H1 (cell line): ENCODE measurements at regions not wholly inside any gene's neighbourhood (a gene's known extent, or its start where the extent isn't known, plus 50 kb on each side); places are given as distances from the start of the nearest gene placed in this dataset.

ENCODE experiments used
- CTBP2 ChIP-seq: IDR thresholded peaks from 2 replicates; pipeline ENCODE4 v1.7.0; 2011; ENCODE audit warnings: borderline replicate concordance, mild to moderate bottlenecking, moderate library complexity, mixed read lengths, low read length; ENCODE audit not compliant: insufficient read depth, insufficient read length
- SAP30 ChIP-seq: fragments of 300-600 bp; sonication (generic); IDR thresholded peaks from 2 replicates; pipeline ENCODE4 v1.7.1; 2012; ENCODE audit warnings: low read length, moderate library complexity, mild to moderate bottlenecking, inconsistent platforms; ENCODE audit not compliant: insufficient read depth, insufficient replicate concordance
- SIX5 ChIP-seq: IDR thresholded peaks from 2 replicates; pipeline ENCODE4 v1.6.1; 2011; ENCODE audit warnings: mild to moderate bottlenecking, low read depth, low read length
- SUZ12 ChIP-seq: fragments of 200-600 bp; sonication (generic); IDR thresholded peaks from 2 replicates; pipeline ENCODE4 v1.6.1; 2012; ENCODE audit warnings: mild to moderate bottlenecking, inconsistent platforms, low read length, moderate library complexity, mixed read lengths
- TEAD4 ChIP-seq: IDR thresholded peaks from 2 replicates; pipeline ENCODE4 v1.6.1; 2012; ENCODE audit warnings: low read depth, low read length, inconsistent platforms, mixed read lengths

DNA sequence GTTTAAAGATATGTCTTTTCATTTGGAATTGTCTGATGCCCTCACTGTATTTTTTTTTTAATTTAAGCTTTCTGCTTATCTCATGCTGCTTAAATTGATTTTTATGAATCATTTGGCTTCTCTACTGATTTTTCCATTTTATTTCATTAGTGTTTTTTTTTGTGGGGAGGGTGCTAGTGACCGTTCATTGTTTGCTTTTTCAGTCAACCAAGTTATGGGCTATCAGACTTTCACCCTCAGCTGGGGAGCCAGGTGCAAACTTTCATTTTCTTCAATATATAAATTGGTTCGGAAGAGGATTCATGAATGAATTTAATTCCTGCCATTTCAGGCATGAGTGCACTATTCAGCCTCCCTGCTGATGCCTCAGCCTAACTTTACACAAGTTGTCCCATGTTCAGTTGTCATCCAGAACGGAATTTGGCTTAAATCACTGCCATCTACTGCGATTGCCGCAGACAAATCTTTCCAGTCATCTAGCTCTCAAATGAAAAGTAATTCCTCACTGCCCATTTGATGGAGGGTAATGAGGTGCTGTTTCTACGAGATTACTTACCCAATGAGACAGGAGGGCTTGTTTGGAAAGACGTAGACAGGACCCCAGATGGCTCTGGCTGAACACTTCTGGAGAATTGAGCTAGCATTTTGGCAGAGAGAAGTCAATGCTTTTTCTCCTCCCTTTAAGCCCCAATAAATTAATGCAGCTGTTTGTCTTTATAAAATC, 89.9 kb upstream of the RORA start (continued):
- TF ChIP-seq SUZ12: no peak
- TF ChIP-seq SAP30: no peak
- no peak for TF ChIP-seq CTBP2
- TF ChIP-seq TEAD4: no peak
- no peak for TF ChIP-seq SIX5
